ENCODE measurements at regions not wholly inside any gene's neighbourhood (a gene's known extent, or its start where the extent isn't known, plus 50 kb on each side); places are given as distances from the start of the nearest gene placed in this dataset.

GRCh38 chr1:95475686-95476457, 241.9 kb downstream of the RWDD3 start:
- no peak for TF ChIP-seq CTCF (IDR thresholded peaks at IDR 0.05; ENCODE audit: extremely low read depth, missing control alignments)

GRCh38 chr1:95496307-95496706, 262.3 kb downstream of the RWDD3 start:
- no peak for TF ChIP-seq CTCF (IDR thresholded peaks at IDR 0.05; ENCODE audit: extremely low read depth, missing control alignments)

More at GRCh38 chr1:95475686-95476457, 241.9 kb downstream of the RWDD3 start:
- DNase-seq (ENCODE audit: low spot score), result no peak

GRCh38 chr1:95496773-95497172, 262.8 kb downstream of the RWDD3 start:
- DNase-seq (ENCODE audit: low spot score), result no peak
- no peak for TF ChIP-seq CTCF (IDR thresholded peaks at IDR 0.05; ENCODE audit: extremely low read depth, missing control alignments)

More at GRCh38 chr1:95496307-95496706, 262.3 kb downstream of the RWDD3 start:
- no peak for DNase-seq (ENCODE audit: low spot score)

- TF ChIP-seq CTCF (IDR thresholded peaks at IDR 0.05; ENCODE audit: extremely low read depth, missing control alignments), result no peak
- no peak for DNase-seq (ENCODE audit: low spot score)
Observed at GRCh38 chr1:95497566-95497965, 263.6 kb downstream of the RWDD3 start.

GRCh38 chr1:95503278-95504030, 269.4 kb downstream of the RWDD3 start:
- no peak for DNase-seq (ENCODE audit: low spot score)
- TF ChIP-seq CTCF (IDR thresholded peaks at IDR 0.05; ENCODE audit: extremely low read depth, missing control alignments), result no peak

- DNase-seq (ENCODE audit: low spot score), result no peak
- TF ChIP-seq CTCF (IDR thresholded peaks at IDR 0.05; ENCODE audit: extremely low read depth, missing control alignments), result no peak
Observed at GRCh38 chr1:95504321-95504720, 270.3 kb downstream of the RWDD3 start.

GRCh38 chr1:95506736-95507414, 272.9 kb downstream of the RWDD3 start:
- no peak for DNase-seq (ENCODE audit: low spot score)
- no peak for TF ChIP-seq CTCF (IDR thresholded peaks at IDR 0.05; ENCODE audit: extremely low read depth, missing control alignments)

All from GM20000 (cell line).